Neural cell (in vitro differentiated cells): ENCODE measurements at regions not wholly inside any gene's neighbourhood (a gene's known extent, or its start where the extent isn't known, plus 50 kb on each side); places are given as distances from the start of the nearest gene placed in this dataset.

Source experiments
- EP300 ChIP-seq: fragments of 450-650 bp; conservative IDR thresholded peaks from 2 replicates; pipeline ENCODE4 v1.6.1; 2014; ENCODE audit warnings: antibody characterized with exemption, mild to moderate bottlenecking, moderate library complexity; ENCODE audit not compliant: poor library complexity, severe bottlenecking
- POLR2AphosphoS5 ChIP-seq: IDR thresholded peaks from 2 replicates; pipeline ENCODE4 v1.6.1; 2012
- RAD21 ChIP-seq: fragments of 450-650 bp; conservative IDR thresholded peaks from 2 replicates; pipeline ENCODE4 v1.6.1; 2014; ENCODE audit warnings: antibody characterized with exemption, mild to moderate bottlenecking, moderate library complexity
- TAF1 ChIP-seq: IDR thresholded peaks from 2 replicates; pipeline ENCODE4 v1.6.1; 2012; ENCODE audit warnings: low read depth
- TF ChIP-seq, protein P1 (sequence below): fragments of 450-650 bp; IDR thresholded peaks from 2 replicates; pipeline ENCODE4 v1.5.1; 2014; ENCODE audit warnings: antibody characterized with exemption, mild to moderate bottlenecking, moderate library complexity; ENCODE audit not compliant: poor library complexity, severe bottlenecking

DNA sequence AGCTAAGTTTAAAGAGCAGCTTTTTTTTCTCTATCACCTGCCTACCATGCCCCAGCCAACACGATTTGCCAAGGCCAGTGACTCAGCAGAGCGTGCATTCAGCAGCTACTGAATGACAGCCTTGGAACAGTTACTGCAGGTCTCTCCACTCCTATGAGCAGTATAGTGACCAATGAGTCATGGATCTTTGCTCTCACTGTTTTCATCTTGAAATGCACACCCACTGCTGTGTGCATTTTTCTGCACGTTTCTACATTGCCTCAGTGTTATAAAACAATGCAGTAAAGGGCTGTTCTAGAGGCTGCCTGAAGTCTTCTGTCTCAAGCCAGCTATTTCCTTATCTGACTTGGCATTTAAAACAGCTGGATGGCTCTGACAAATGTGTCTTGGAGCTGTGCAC is 66.0 kb upstream of the C4orf54 start:
- TF ChIP-seq, protein P1, sequence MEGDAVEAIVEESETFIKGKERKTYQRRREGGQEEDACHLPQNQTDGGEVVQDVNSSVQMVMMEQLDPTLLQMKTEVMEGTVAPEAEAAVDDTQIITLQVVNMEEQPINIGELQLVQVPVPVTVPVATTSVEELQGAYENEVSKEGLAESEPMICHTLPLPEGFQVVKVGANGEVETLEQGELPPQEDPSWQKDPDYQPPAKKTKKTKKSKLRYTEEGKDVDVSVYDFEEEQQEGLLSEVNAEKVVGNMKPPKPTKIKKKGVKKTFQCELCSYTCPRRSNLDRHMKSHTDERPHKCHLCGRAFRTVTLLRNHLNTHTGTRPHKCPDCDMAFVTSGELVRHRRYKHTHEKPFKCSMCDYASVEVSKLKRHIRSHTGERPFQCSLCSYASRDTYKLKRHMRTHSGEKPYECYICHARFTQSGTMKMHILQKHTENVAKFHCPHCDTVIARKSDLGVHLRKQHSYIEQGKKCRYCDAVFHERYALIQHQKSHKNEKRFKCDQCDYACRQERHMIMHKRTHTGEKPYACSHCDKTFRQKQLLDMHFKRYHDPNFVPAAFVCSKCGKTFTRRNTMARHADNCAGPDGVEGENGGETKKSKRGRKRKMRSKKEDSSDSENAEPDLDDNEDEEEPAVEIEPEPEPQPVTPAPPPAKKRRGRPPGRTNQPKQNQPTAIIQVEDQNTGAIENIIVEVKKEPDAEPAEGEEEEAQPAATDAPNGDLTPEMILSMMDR, result no peak
- no peak for TF ChIP-seq EP300
- TF ChIP-seq POLR2AphosphoS5, result no peak
- TF ChIP-seq TAF1, result no peak
- no peak for TF ChIP-seq RAD21
